ENCODE measurements at regions not wholly inside any gene's neighbourhood (a gene's known extent, or its start where the extent isn't known, plus 50 kb on each side); places are given as distances from the start of the nearest gene placed in this dataset.

DNA sequence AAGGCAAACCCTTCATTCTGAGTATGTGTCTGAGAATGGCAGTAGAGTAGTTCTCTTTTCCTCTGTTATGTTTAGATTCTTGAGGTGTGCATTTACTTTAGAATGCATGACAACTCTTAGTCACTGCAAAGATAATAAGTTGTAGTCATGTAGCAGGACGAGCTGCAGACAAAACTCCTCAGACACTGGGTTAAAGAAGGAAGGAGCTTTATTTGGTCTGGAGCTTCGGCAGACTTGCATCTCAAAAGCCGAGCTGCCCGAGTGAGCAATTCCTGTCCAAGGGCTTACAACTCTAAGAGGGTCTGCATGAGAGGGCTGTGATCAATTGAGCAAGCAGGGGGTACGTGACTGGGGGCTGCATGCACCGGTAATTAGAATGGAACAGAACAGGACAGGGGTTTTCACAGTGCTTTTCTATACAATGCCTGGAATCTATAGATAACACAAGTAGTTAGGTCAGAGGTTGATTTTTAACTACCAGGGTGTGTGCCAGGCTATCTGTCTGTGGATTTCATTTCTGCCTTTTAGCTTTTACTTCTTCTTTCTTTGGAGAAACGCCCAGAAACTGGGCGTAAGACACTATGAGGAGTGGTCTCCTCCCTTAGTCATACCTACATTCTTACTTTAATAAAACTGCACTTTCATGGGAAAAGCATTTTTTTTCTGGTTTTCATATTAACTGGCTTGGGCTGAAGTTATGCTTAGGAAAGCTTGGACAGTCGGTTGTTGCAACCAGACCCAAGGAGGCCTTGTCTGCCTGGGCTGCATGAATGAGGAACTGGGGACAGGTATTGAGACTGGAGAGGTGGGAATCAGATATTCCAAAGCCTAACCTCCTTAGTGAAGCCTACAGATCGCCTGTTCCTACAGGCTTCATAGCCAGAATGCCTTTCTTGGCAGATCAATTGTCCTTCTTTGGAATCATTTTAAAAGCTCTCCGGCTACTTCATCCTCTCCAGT lies 115.1 kb downstream of the RHOU start:
- no peaks in the 10 kb centered on the region for H3K4me1 ChIP-seq
- no peaks in the 10 kb centered on the region for H3K27me3 ChIP-seq
- H3K27ac ChIP-seq: no peak overlapping the region
- no peaks in the 10 kb centered on the region for H3K9me3 ChIP-seq
- no peak overlapping the region for H3K4me3 ChIP-seq
- H3K36me3 ChIP-seq: no peaks in the 10 kb centered on the region
- DNase-seq (ENCODE audit: low spot score): no peak
- TF ChIP-seq, protein P1, sequence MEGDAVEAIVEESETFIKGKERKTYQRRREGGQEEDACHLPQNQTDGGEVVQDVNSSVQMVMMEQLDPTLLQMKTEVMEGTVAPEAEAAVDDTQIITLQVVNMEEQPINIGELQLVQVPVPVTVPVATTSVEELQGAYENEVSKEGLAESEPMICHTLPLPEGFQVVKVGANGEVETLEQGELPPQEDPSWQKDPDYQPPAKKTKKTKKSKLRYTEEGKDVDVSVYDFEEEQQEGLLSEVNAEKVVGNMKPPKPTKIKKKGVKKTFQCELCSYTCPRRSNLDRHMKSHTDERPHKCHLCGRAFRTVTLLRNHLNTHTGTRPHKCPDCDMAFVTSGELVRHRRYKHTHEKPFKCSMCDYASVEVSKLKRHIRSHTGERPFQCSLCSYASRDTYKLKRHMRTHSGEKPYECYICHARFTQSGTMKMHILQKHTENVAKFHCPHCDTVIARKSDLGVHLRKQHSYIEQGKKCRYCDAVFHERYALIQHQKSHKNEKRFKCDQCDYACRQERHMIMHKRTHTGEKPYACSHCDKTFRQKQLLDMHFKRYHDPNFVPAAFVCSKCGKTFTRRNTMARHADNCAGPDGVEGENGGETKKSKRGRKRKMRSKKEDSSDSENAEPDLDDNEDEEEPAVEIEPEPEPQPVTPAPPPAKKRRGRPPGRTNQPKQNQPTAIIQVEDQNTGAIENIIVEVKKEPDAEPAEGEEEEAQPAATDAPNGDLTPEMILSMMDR (IDR thresholded peaks at IDR 0.05): no peak

DNA sequence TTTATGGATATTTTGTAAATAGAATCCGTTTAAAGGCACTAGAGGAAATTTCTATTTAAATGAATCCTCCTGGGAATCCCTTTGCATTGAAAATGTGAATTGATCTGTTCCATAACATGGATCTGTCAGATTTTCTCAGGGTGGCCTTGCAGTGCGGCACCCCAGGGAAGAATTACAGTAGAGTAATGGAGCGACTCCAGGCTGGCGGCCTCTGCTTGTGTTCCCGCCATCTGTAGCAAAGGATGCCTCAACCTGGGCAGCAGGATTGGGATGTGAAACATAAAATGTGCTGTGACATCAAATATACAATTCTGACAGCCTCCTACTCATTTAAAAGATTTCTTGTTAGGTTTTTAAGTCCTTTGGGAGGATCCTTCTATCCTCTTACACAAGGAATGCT lies 115.9 kb downstream of the RHOU start:
- TF ChIP-seq, protein P1 (IDR thresholded peaks at IDR 0.05): no peak
- Histone ChIP-seq H3K36me3 (no peaks in the 10 kb centered on the region), H3K27me3 (no peaks in the 10 kb centered on the region), H3K4me3 (no peak overlapping the region), H3K27ac (no peak overlapping the region), H3K9me3 (peaks cover 0 to 3% of the 10 kb centered on the region in 2 donors), H3K4me1 (no peaks in the 10 kb centered on the region)
- no peak for DNase-seq (ENCODE audit: low spot score)

DNA sequence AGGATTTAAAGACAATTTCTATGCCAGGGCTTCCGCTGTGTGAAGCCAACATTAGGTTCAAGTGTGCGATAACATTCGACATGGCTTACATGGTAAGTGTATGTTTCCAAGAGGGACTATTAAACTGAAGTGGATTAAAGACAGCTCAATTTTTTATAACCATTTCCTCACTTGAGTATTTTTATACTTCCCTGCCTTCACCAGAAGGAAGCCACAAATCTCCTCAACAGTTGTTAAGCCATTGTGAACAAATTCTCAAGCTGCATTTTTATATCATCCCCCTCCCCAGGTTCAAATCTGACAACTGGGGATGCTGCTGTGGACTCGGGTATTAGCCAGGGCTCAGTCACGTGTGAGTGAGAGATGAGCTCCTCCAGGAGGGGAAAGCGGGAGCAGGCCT lies 116.3 kb downstream of the RHOU start:
- no peak for DNase-seq (ENCODE audit: low spot score)
- Histone ChIP-seq H3K4me1 (no peaks in the 10 kb centered on the region), H3K4me3 (no peak overlapping the region), H3K27me3 (no peaks in the 10 kb centered on the region), H3K27ac (no peak overlapping the region), H3K9me3 (peaks cover 0 to 5% of the 10 kb centered on the region in 2 donors), H3K36me3 (no peaks in the 10 kb centered on the region)
- TF ChIP-seq, protein P1 (IDR thresholded peaks at IDR 0.05): no peak

DNA sequence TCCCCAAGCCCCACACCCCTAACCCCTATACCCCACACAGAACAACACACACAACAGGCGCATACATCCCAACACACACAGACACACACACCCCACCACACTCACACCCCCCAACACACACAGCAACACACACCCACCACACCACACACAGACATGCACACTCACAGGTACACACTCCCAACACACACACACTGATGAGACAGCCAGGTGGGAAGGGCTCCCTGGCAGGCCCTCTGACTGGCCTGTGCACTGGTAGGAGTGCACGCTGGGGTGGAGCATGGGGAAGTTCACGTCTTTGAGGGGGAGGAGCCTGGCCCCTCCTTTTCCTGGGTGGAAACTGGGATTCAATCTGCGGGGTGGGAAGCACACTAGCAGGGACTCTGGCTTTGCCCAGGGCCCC lies 116.7 kb downstream of the RHOU start:
- H3K27ac ChIP-seq: no peak overlapping the region
- H3K4me3 ChIP-seq: no peak overlapping the region
- TF ChIP-seq, protein P1 (IDR thresholded peaks at IDR 0.05): no peak
- no peak for DNase-seq (ENCODE audit: low spot score)
- H3K4me1 ChIP-seq: no peaks in the 10 kb centered on the region
- H3K27me3 ChIP-seq: no peaks in the 10 kb centered on the region
- H3K36me3 ChIP-seq: no peaks in the 10 kb centered on the region
- peaks cover 0 to 5% of the 10 kb centered on the region in 2 donors for H3K9me3 ChIP-seq

DNA sequence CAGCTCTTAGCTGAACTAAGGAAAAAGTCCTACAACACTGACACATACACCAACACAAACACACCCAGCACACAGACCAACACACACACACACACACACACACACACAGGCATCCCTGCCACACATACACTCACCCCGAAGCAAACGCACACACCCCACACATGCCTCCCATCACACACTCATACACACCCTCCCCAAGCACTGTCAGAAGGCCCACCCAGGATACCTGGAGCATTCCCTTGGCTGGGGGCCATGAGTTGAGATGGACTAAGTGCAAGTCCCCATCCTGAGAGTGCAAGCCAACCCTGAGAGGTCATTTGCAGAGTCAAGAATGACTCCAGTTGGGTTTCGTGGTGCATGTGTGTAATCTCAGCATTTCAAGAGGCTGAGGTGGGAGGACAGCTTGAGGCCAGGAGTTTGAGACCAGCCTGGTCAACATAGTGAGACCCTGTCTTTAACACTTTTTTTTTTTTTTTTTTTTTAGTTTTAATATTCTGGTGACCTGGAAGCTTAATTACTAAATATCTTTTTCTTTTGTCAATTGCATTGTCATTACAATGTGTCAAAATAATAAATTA lies 117.3 kb downstream of the RHOU start:
- H3K27me3 ChIP-seq: no peaks in the 10 kb centered on the region
- H3K4me3 ChIP-seq: no peak overlapping the region
- TF ChIP-seq, protein P1 (IDR thresholded peaks at IDR 0.05): no peak
- H3K27ac ChIP-seq: no peak overlapping the region
- H3K4me1 ChIP-seq: no peaks in the 10 kb centered on the region
- H3K36me3 ChIP-seq: no peaks in the 10 kb centered on the region
- no peak for DNase-seq (ENCODE audit: low spot score)
- H3K9me3 ChIP-seq: peaks cover 0 to 5% of the 10 kb centered on the region in 2 donors
